Left lung (tissue), 4 donors: ENCODE measurements at regions not wholly inside any gene's neighbourhood (a gene's known extent, or its start where the extent isn't known, plus 50 kb on each side); places are given as distances from the start of the nearest gene placed in this dataset.

ENCODE experiments used
- ATAC-seq: fragments of 200-7000 bp; cut with Tn5 transposase; one replicate; pipeline ENCODE4 v1.9.1; 2020; ENCODE audit warnings: moderate library complexity
- DNase-seq, 4 donors: peaks; one replicate each; pipeline ENCODE4 v3.0.0-alpha.2; 2013 to 2020
- H3K27ac ChIP-seq, 2 donors: fragments of 200-600 bp; sonication (generic) in 1 of 2; one replicate each; pipeline versions ENCODE4 v1.5.0 to v1.8.0; 2020 to 2021
- H3K27me3 ChIP-seq, 2 donors: fragments of 200-600 bp; sonication (generic) in 1 of 2; one replicate each; pipeline versions ENCODE4 v1.5.0 to v1.8.0; 2020 to 2021
- H3K36me3 ChIP-seq, 2 donors: fragments of 200-600 bp; sonication (generic) in 1 of 2; one replicate each; pipeline versions ENCODE4 v1.5.0 to v1.8.0; 2020 to 2021
- H3K4me1 ChIP-seq, 2 donors: fragments of 200-600 bp; one replicate each; pipeline ENCODE4 v1.8.0; 2021
- H3K4me3 ChIP-seq, 2 donors: fragments of 200-600 bp; sonication (generic) in 1 of 2; one replicate each; pipeline versions ENCODE4 v1.5.0 to v1.8.0; 2020 to 2021; ENCODE audit warnings: mild to moderate bottlenecking in 1 of 2
- H3K9me3 ChIP-seq, 2 donors: fragments of 200-600 bp; sonication (generic) in 1 of 2; one replicate each; pipeline versions ENCODE4 v1.5.0 to v1.8.0; 2020 to 2021
- CTCF ChIP-seq, 2 donors: fragments of 200-600 bp; sonication (generic) in 1 of 2; IDR thresholded peaks; one replicate each; pipeline versions ENCODE4 v1.5.0 to v1.8.0; 2021; ENCODE audit warnings: antibody characterized with exemption in 2 of 2
- intact Hi-C, 2 donors: fragments of 100-400 bp; cut with DNase I; formaldehyde crosslinking; loops; one replicate each; pipeline versions ENCODE4 v1.11.2 to v1.14.2; 2022
- donor health status: DM: no; HTN: yes; CAD: no.
- donor health status: DM: no; HTN: no; CAD: no.

- Histone ChIP-seq H3K4me1 (no peaks in the 10 kb centered on the region), H3K9me3 (no peaks in the 10 kb centered on the region), H3K4me3 (no peak overlapping the region), H3K27ac (no peak overlapping the region), H3K27me3 (no peaks in the 10 kb centered on the region), H3K36me3 (no peaks in the 10 kb centered on the region)
- intact Hi-C loops, result no loop called here
- ATAC-seq (no peak), DNase-seq (no peak)
- TF ChIP-seq CTCF (IDR thresholded peaks at IDR 0.05), result no peak
Observed at GRCh38 chr9:89256225-89256624, 54.8 kb upstream of the CKS2 start.

- intact Hi-C loops, result no loop called here
- DNase-seq (no peak), ATAC-seq (no peak)
- Histone ChIP-seq H3K27me3 (no peaks in the 10 kb centered on the region), H3K36me3 (no peaks in the 10 kb centered on the region), H3K4me1 (no peaks in the 10 kb centered on the region), H3K4me3 (no peak overlapping the region), H3K9me3 (no peaks in the 10 kb centered on the region), H3K27ac (no peak overlapping the region)
- TF ChIP-seq CTCF (IDR thresholded peaks at IDR 0.05), result no peak
Observed at GRCh38 chr9:89256642-89257041, 54.4 kb upstream of the CKS2 start.

GRCh38 chr9:89260525-89260924 is 50.5 kb upstream of the CKS2 start:
- no peaks in the 10 kb centered on the region for H3K27me3 ChIP-seq
- ATAC-seq, result no peak

More at GRCh38 chr9:89260525-89260924, 50.5 kb upstream of the CKS2 start:
- TF ChIP-seq CTCF (IDR thresholded peaks at IDR 0.05), result no peak
- no peaks in the 10 kb centered on the region for H3K9me3 ChIP-seq
- intact Hi-C loops, result no loop called here
- H3K4me3 ChIP-seq, result no peak overlapping the region
- DNase-seq, result no peak
- no peaks in the 10 kb centered on the region for H3K4me1 ChIP-seq
- no peaks in the 10 kb centered on the region for H3K36me3 ChIP-seq
- H3K27ac ChIP-seq, result no peak overlapping the region
